HG02973 (cell line): ENCODE measurements at regions not wholly inside any gene's neighbourhood (a gene's known extent, or its start where the extent isn't known, plus 50 kb on each side); places are given as distances from the start of the nearest gene placed in this dataset.
"Not testable (repeated sequence)": the region's sequence is repeated elsewhere in the genome, so short reads cannot be mapped to it uniquely, and the experiment has no call there.

Experiments used
- ATAC-seq: cut with Tn5 transposase; IDR thresholded peaks from one replicate; pipeline ENCODE4 v1.9.1; 2021; ENCODE audit warnings: moderate library complexity; ENCODE audit not compliant: unreplicated experiment

DNA sequence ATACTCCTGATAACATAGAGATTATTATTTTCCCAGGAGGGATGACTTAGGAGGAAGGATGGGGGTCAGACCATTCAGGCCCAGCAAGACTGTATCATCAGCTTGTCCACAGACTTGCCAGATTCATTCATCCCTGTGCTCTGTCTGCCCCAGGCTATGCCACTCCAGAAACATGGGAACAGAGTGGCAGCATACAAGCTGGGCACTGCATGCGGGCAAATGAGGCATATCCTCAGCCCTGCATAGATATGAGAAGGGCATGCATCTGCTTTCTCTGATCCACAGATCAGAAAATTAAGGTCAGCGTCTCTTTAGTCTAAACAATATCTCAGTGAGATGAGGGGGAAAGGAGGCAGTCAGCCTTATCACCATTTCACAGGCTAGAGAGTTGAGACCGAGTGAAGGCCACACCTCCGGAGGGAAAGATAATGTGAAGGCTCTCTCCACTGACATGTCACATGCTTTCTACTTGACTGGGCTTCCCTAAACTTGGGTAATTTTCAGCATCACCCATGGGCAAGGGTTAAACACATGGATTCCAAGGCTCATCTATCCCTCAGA lies 140.5 kb downstream of the TFAP2B start:
- ATAC-seq: no peak

GRCh38 chr6:50961611-50962010 lies 142.9 kb downstream of the TFAP2B start:
- no peak for ATAC-seq

DNA sequence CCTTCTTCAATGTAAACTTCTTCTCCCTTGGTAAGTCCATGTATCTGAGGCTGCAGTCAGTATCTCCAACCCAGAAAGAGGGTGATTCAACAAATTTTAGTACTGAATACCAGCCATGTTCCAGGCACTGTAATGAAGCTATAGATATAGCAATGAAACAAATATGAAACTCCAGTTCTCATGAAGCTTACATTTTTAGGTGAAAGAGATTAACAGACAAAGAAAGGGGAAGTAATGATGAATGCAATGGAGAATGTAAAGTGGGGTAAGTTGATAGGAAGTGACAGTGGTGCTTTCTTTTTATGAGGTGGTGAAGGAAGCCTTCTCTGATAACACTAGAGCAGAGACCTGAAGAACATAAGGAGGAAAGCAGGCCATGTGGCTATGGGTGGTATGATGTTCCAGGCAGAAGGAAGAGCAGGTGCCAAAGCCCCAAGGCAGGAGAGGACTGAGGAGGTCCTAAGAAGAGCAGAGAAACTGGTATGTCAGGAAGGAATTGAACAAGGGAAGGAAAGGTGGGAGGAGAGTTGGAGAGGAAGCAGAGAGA lies 143.6 kb downstream of the TFAP2B start:
- no peak for ATAC-seq

- ATAC-seq: no peak
Measured at GRCh38 chr6:50963952-50964351, 145.3 kb downstream of the TFAP2B start.

- ATAC-seq: no peak
Measured at GRCh38 chr6:50965495-50965894, 146.8 kb downstream of the TFAP2B start.

- peak; percentile 97 for ATAC-seq
Measured at GRCh38 chr6:50966532-50966931, 147.9 kb downstream of the TFAP2B start.

GRCh38 chr6:50966986-50967385 lies 148.3 kb downstream of the TFAP2B start:
- peak; percentile 69 for ATAC-seq

DNA sequence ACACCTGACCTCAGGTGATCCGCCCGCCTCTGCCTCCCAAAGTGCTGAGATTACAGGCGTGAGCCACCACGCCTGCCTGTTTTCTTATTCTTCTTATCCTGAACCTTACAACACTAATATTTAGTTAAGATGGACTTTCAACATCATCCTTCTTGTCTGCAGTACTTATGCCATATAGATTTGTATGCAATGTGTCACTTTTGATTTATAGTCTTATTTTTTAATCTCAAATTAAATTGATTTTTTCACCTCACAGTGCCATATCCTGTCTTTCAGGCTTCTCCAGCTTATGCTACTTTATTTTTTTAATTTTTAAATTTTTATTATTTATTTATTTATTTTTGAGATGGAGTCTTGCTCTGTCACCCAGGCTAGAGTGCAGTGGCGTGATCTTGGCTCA lies 149.6 kb downstream of the TFAP2B start:
- ATAC-seq: not testable (repeated sequence)

- ATAC-seq: no peak
Measured at GRCh38 chr6:50970908-50971307, 152.2 kb downstream of the TFAP2B start.

- ATAC-seq: no peak
Measured at GRCh38 chr6:50973464-50973863, 154.8 kb downstream of the TFAP2B start.

DNA sequence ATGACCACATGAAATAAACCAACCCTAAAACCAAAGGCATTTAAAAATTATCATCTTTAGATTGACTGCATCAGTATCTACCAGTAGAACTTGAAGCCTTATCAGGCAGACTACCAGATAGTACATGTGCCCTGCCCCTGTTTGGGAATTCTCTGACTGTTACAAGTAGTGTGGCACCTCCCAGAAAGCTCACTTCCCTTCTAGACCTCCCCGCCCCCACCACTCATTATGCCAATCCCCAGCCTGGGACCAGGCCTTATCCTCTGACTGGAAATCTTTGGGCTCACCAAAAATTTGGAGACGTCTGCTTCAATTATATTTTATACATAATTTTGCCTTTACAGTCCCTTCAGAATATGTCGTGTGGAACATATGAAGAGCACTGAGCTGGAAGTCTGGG lies 155.6 kb downstream of the TFAP2B start:
- no peak for ATAC-seq

DNA sequence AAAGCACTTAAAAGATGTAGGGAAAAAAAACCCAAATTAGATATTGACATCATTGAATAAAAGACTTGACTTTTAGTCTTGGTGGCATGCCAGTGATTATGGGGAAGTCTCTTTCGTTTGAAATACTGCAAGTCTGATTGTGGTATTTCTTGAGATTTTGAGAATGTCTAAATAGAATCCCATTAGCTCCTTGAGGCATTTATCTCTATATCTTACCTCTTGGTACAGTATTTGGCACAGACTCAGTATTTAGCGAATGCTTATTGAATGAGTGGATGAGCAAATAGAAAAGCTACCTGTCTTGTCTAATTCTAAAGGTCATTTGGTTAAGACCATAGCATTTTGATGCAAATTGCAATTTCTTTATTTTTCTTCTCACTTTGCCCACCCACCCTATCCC lies 156.5 kb downstream of the TFAP2B start:
- ATAC-seq: no peak

DNA sequence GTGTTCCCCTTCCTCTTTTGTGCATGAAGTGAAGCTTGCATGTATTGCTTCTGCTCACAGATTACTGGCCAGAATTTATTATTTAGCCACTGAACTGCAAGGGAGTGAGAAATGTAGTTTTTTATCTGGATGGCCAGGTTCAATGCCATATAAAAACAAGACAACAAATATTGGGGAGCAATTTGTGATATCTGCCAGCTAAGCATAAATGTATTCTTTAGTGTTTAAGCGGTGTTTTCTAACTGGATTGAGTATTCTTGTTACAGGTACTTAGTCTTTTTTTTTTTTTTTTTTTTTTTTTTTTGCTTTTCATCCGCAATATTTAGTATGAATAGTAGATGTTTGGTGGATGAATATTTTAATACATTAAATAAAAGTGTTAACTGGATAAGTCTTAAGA lies 158.2 kb downstream of the TFAP2B start:
- ATAC-seq: no peak

DNA sequence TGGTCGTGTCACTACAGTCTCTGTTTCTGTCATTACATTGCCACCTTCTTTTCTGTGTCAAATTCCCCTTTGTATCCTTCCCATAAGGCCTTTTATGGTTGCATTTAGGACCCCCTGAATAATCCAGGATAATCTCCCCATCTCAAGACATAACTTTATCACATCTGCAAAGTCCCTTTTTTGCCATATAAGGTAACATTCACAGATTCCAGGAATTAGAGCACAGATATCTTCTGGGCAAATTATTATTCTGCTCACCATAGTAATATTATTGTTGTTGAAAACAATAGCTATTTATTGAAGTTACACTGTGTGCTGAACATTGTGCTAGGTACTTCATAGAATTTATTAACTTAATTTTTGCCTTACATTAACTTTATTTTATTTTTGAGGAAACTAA lies 159.1 kb downstream of the TFAP2B start:
- ATAC-seq: no peak

GRCh38 chr6:50978380-50979170 lies 159.9 kb downstream of the TFAP2B start:
- no peak for ATAC-seq

GRCh38 chr6:50979171-50979525 lies 160.5 kb downstream of the TFAP2B start:
- ATAC-seq: no peak

GRCh38 chr6:50984135-50984534 lies 165.5 kb downstream of the TFAP2B start:
- no peak for ATAC-seq

DNA sequence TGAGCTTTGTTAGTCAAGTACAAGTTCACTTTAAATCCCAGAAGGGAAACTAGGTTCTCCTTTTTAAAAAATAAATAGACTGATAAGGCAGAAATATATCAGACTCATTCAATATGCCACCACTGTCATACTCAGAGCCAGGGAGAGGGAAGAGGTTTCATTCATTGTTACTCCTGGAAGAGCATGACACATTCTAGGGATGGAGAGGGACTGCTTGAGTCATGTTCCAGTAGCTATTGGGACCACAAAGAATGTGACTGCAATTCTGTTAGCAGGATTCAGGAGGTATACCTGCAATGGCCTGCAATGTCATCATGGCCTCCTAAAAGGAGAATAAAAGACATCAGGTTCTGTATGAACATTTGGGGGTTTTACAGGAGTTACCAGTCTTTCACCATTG lies 167.6 kb downstream of the TFAP2B start:
- ATAC-seq: no peak

DNA sequence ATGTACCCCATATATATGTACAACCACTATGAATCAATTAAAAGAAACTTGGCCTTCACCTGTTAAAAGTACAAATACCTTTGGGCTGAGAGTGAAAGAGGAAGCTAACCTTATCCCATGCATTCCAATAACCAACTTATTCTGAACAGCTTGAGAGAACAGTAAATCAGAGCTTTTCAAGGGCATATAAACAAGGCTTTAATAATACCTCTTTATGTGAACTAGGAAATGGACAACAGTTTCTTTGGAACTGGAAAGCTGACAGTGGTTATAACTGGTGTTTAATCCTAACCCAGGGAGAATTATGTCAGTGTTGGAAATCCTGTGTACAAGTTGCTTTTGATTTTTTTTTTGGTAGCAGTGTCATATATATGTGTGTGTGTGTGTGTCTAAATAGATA lies 170.5 kb downstream of the TFAP2B start:
- no peak for ATAC-seq

GRCh38 chr6:50990750-50991446 lies 172.2 kb downstream of the TFAP2B start:
- ATAC-seq: no peak

DNA sequence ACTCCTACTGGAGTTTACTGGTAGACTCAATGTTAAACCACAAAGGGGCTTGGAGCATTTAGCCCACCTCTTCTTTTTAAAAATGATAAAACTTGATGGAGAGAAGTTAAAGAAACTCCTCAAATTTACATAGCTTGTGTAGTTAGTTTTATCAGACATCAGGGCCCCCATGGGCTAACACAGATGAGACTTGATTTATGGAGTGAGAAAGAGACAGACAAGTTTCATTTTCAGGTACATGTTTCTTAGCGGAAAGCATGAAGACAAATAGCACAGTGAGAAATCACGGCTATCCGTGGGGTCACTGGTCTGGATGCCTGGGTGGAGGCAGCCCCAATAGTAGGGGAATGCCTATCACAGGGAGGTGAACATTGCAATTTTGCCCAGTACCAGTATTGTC lies 173.6 kb downstream of the TFAP2B start:
- ATAC-seq: no peak
